ENCODE measurements at regions not wholly inside any gene's neighbourhood (a gene's known extent, or its start where the extent isn't known, plus 50 kb on each side); places are given as distances from the start of the nearest gene placed in this dataset.

DNA sequence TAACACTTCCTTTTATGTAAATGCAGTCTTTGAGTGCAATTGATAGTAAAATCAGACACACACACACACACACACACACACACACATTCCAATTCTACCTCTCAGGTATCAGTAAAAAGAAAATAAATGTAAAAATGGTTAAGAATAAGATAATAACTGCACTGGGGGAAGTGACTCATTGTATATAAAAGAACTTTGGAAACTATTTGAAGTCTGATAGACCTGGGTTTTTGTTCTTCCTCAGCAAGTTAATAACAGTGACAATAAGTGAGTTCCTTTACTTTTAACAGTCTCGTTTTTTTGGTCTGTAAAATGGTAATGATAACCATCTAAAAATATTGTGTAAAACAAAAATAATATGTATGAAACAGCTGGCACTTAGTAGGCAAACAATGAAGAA, 1815.0 kb downstream of the MRPL39 start:
- no peaks in the 10 kb centered on the region for H3K79me2 ChIP-seq (ENCODE audit: insufficient read depth, low read length)
- no peak overlapping the region for H3K4me3 ChIP-seq (ENCODE audit: low read length, poor library complexity, severe bottlenecking)
- no peaks in the 10 kb centered on the region for H3K9me3 ChIP-seq (ENCODE audit: insufficient read depth, low read depth, low read length)
- no peaks in the 10 kb centered on the region for H3K4me1 ChIP-seq (ENCODE audit: insufficient read depth, low read length, poor library complexity, severe bottlenecking)
- H3K9ac ChIP-seq (ENCODE audit: low read depth, low read length, poor library complexity, severe bottlenecking): no peak overlapping the region
- H3K9me2 ChIP-seq (replicated peaks; ENCODE audit: low read depth, low read length): no peaks in the 10 kb centered on the region
- no peak overlapping the region for H2AFZ ChIP-seq (ENCODE audit: low read length)
- no peaks in the 10 kb centered on the region for H3K27me3 ChIP-seq (ENCODE audit: insufficient read depth, low read length, poor library complexity, severe bottlenecking)
- no peak overlapping the region for H3K4me2 ChIP-seq (ENCODE audit: low read depth, low read length, poor library complexity, severe bottlenecking)
- TF ChIP-seq, protein P1, sequence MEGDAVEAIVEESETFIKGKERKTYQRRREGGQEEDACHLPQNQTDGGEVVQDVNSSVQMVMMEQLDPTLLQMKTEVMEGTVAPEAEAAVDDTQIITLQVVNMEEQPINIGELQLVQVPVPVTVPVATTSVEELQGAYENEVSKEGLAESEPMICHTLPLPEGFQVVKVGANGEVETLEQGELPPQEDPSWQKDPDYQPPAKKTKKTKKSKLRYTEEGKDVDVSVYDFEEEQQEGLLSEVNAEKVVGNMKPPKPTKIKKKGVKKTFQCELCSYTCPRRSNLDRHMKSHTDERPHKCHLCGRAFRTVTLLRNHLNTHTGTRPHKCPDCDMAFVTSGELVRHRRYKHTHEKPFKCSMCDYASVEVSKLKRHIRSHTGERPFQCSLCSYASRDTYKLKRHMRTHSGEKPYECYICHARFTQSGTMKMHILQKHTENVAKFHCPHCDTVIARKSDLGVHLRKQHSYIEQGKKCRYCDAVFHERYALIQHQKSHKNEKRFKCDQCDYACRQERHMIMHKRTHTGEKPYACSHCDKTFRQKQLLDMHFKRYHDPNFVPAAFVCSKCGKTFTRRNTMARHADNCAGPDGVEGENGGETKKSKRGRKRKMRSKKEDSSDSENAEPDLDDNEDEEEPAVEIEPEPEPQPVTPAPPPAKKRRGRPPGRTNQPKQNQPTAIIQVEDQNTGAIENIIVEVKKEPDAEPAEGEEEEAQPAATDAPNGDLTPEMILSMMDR (conservative IDR thresholded peaks at IDR 0.05; ENCODE audit: low read length): no peak
- no peak for TF ChIP-seq EZH2phosphoT487 (IDR thresholded peaks at IDR 0.05; ENCODE audit: borderline replicate concordance)
- H3K36me3 ChIP-seq (ENCODE audit: insufficient read depth, low read length): no peaks in the 10 kb centered on the region
- H4K20me1 ChIP-seq (ENCODE audit: insufficient read depth, low read length, poor library complexity, severe bottlenecking): no peaks in the 10 kb centered on the region
- no peaks in the 10 kb centered on the region for H3F3A ChIP-seq (ENCODE audit: low read depth)

DNA sequence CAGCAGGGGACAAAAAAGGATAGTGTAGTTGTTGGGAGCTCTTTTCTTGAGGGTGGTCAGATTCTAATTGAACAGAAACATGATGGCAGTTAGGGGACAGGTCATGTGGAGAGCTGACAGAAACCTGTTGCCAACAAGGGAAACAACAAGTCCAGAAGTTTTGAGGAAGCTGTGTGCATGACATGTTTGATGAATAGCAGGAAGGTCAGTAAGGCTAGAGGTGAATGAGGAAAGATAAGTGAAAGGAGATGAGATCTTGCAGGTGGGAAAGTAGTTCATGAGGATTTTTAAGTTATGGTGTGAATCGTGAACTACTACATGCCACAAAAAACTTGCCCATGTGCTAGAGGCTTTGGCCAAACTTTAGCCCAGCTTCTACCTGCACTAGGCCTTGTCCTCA, 1817.4 kb downstream of the MRPL39 start:
- H3K9me2 ChIP-seq (replicated peaks; ENCODE audit: low read depth, low read length): no peaks in the 10 kb centered on the region
- H3K9ac ChIP-seq (ENCODE audit: low read depth, low read length, poor library complexity, severe bottlenecking): no peak overlapping the region
- H3F3A ChIP-seq (ENCODE audit: low read depth): no peaks in the 10 kb centered on the region
- H3K4me3 ChIP-seq (ENCODE audit: low read length, poor library complexity, severe bottlenecking): no peak overlapping the region
- no peaks in the 10 kb centered on the region for H3K27me3 ChIP-seq (ENCODE audit: insufficient read depth, low read length, poor library complexity, severe bottlenecking)
- no peaks in the 10 kb centered on the region for H4K20me1 ChIP-seq (ENCODE audit: insufficient read depth, low read length, poor library complexity, severe bottlenecking)
- no peaks in the 10 kb centered on the region for H3K9me3 ChIP-seq (ENCODE audit: insufficient read depth, low read depth, low read length)
- no peaks in the 10 kb centered on the region for H3K4me1 ChIP-seq (ENCODE audit: insufficient read depth, low read length, poor library complexity, severe bottlenecking)
- H3K36me3 ChIP-seq (ENCODE audit: insufficient read depth, low read length): no peaks in the 10 kb centered on the region
- H3K4me2 ChIP-seq (ENCODE audit: low read depth, low read length, poor library complexity, severe bottlenecking): no peak overlapping the region
- TF ChIP-seq, protein P1 (conservative IDR thresholded peaks at IDR 0.05; ENCODE audit: low read length): no peak
- TF ChIP-seq EZH2phosphoT487 (IDR thresholded peaks at IDR 0.05; ENCODE audit: borderline replicate concordance): no peak
- no peak overlapping the region for H2AFZ ChIP-seq (ENCODE audit: low read length)
- no peaks in the 10 kb centered on the region for H3K79me2 ChIP-seq (ENCODE audit: insufficient read depth, low read length)

- no peaks in the 10 kb centered on the region for H3K9me2 ChIP-seq (replicated peaks; ENCODE audit: low read depth, low read length)
- H3K9me3 ChIP-seq (ENCODE audit: insufficient read depth, low read depth, low read length): no peaks in the 10 kb centered on the region
- no peaks in the 10 kb centered on the region for H3K79me2 ChIP-seq (ENCODE audit: insufficient read depth, low read length)
- no peak overlapping the region for H2AFZ ChIP-seq (ENCODE audit: low read length)
- no peaks in the 10 kb centered on the region for H3K36me3 ChIP-seq (ENCODE audit: insufficient read depth, low read length)
- H3F3A ChIP-seq (ENCODE audit: low read depth): no peaks in the 10 kb centered on the region
- H4K20me1 ChIP-seq (ENCODE audit: insufficient read depth, low read length, poor library complexity, severe bottlenecking): no peaks in the 10 kb centered on the region
- TF ChIP-seq, protein P1 (conservative IDR thresholded peaks at IDR 0.05; ENCODE audit: low read length): no peak
- TF ChIP-seq EZH2phosphoT487 (IDR thresholded peaks at IDR 0.05; ENCODE audit: borderline replicate concordance): no peak
- H3K4me2 ChIP-seq (ENCODE audit: low read depth, low read length, poor library complexity, severe bottlenecking): no peak overlapping the region
- no peaks in the 10 kb centered on the region for H3K27me3 ChIP-seq (ENCODE audit: insufficient read depth, low read length, poor library complexity, severe bottlenecking)
- no peaks in the 10 kb centered on the region for H3K4me1 ChIP-seq (ENCODE audit: insufficient read depth, low read length, poor library complexity, severe bottlenecking)
- no peak overlapping the region for H3K9ac ChIP-seq (ENCODE audit: low read depth, low read length, poor library complexity, severe bottlenecking)
- H3K4me3 ChIP-seq (ENCODE audit: low read length, poor library complexity, severe bottlenecking): no peak overlapping the region
Measured at GRCh38 chr21:23780326-23780725, 1827.0 kb downstream of the MRPL39 start.

Data from Loucy (cell line).